OCI-LY7 (cell line): ENCODE measurements at regions not wholly inside any gene's neighbourhood (a gene's known extent, or its start where the extent isn't known, plus 50 kb on each side); places are given as distances from the start of the nearest gene placed in this dataset.
A peak's percentile ranks its signal among the peaks of the same experiment; 100 is the strongest.

Experiments used
- CTCF ChIP-seq: fragments of 200-600 bp; sonication (generic); conservative IDR thresholded peaks from 2 replicates; pipeline ENCODE4 v1.5.1; 2014; ENCODE audit warnings: mild to moderate bottlenecking, antibody characterized with exemption, low read length, moderate library complexity, mixed read lengths
- EZH2phosphoT487 ChIP-seq: fragments of 200-600 bp; sonication (generic); IDR thresholded peaks from 2 replicates; pipeline ENCODE4 v1.6.1; 2018; ENCODE audit warnings: low read depth, borderline replicate concordance, mild to moderate bottlenecking, mixed run types, antibody characterized with exemption, low read length, moderate library complexity, mixed read lengths

DNA sequence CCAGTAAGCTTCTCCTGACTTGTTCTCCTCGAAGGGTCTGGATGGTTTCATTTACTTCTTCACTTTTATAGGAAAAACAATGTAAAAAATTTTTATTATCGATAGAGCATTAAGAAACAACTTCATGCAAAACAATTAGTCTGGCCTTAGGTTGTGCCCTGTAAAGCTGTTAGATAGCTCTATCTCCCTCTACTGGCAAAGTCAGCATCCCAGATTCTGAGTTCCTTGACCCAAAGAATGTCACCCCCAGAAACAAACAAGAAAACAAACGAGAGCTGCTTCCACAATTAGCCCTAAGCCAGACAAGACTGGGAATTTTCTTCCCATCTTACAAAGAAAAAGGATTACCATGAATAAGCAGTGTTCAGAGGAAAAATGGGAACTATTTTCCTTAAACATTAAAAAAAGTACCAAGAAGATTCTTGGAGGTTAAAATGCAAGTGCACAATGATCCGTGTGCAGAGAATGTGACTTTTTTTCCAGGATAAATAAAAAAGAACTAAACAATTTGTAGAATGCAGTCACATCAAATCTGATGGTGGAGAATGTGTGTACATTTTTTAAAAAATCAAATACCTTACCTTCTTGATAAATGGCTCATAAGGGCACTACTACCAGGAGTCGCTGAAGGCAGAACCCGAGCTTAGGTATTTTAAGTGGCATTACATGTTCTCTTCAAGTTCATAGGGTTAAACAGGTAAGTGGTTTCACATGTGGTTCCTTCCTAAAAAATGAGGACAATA lies 293.2 kb downstream of the FBXO8 start:
- TF ChIP-seq CTCF, result peak; percentile 70
- no peak for TF ChIP-seq EZH2phosphoT487
